Limb (tissue), 2 donors: ENCODE measurements at regions not wholly inside any gene's neighbourhood (a gene's known extent, or its start where the extent isn't known, plus 50 kb on each side); places are given as distances from the start of the nearest gene placed in this dataset.
"Not testable (repeated sequence)": the region's sequence is repeated elsewhere in the genome, so short reads cannot be mapped to it uniquely, and the experiment has no call there.

Source experiments
- DNase-seq, 2 donors: peaks; one replicate each; pipeline ENCODE4 v3.0.0-alpha.2; 2016; ENCODE audit errors: extremely low spot score in 2 of 2

DNA sequence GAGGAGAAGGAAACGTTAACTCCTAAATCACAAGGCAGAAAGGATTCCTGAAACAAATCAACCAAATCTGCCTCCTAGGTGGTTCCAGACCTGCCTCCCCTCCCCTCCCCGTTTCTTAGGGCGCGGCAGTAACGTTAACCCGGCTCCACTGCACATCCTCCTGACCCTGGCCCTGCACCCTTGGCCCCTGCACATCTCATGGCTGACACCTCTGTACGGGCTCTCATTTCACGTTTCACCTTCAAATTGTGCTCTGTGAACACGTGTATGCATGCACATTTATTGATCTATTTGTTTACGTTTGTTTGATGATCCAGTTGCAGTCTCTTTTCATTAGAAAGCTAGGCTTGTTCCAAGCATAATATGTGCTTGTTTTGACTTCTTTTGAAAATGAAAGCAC is 358.1 kb downstream of the ADGRD1 start:
- no peak for DNase-seq

DNA sequence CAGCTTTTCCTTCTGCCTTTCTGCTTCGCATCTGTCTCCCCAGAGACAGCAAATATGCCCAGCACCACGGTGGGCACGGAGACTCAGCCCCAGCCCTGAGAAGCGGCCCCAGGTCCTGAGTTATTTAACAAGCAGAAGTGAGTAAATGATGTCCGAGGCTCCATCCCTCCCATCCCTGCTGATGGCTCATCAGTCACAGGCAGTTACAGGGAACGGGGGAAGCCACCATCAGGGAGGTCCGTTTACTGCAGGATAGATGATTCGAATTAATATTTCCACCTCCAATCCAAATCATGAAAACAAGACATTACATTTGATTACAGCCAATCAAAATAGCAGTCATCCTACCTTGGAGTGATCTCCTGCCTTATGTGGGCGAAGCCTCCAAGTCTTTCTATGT is 358.7 kb downstream of the ADGRD1 start:
- not testable (repeated sequence) for DNase-seq

DNA sequence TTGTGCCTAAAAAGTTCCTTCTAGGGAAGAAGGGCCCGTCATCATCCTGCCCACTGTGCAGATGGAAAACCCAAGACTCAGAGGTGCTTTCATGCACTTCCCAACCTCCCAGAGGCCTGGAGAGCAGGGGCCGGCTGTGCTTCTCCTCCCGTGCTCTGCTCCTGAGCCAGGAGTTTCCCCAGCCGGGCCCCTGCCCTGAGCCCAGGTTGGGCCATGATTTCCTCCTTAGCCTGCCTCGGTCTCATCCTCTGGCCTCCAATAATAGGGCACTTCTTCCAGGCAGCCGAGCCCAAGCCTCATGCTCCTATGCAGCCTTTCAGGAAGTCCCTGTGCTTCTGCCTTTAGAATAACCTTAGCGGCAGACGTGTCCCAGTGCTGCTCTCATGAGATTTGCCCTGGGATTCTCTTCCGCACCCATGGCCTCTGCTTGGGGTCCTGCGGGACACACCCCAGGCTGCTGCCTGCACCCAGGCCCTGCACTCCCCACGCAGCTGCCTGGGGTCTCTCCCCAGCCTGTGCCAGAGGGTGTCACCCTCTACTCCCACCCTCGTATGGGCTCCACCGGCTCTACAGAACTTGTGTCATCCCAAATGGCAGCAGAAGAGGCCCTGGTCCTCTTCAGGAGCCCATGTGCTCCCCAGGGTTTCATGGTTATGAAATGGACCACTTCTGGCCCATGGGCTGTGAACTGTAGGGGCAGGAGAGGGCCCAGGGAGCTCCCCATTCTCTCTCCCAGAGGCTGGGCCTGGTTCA is 359.3 kb downstream of the ADGRD1 start:
- DNase-seq, result no peak

DNA sequence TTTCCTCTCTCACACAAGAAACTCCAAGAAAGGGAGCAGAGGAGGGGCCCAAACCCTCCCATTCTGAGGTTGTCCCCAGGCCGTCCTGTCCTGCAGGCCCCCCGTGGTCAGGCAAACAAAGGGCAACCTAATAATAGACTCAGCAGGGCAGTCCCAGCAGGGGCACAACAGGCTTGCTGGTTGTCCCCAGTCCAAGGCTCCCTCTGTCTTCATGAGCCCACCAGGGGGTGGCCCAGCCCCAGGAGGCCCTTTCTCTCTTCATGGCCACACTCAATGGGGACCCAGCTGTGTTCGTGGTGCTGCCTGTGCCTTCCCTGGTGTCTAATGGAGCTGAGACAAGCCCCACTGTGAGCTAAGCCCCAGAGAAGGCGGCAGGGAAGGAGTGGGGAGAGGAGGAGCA is 359.9 kb downstream of the ADGRD1 start:
- no peak for DNase-seq

DNA sequence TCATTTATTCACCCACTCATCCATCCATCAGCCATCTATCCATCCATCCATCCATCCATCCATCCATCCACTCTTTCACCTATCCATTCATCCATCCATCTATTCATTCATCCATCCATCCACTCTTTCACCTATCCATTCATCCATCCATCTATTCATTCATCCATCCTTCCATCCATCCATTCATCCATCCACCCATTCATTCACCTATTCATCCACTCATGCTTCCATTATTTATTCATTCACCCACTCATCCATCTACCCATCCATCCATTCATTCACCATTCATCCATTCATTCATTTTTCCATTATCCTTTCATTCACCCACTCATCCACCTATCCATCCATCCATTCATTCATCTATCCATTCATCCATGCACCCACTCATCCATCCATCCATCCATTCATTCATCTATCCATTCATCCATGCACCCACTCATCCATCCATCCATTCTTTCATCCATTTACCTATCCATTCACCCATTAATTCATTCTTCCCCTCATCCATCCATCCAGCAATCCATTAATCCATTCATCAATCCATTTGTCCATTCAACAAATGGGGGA is 360.9 kb downstream of the ADGRD1 start:
- no peak for DNase-seq

DNA sequence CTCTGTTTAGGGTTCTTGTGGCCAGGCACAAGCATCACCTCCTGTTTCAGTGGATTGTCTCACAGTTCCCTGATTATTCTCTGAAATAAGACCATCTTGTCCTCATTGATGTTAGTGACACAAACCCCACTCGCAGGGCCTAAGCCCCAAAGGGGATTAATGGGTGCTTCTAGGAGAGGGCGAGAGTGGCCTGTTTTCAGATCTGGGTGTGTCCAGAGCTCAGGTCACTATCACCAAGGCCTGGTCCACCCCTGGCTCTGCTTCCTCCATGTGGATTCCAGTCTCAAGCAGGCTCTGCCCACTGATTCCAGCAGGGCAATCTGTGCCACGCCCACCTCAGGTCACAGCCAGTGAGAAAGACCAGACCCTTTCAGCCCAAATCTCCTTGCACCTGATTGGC is 361.9 kb downstream of the ADGRD1 start:
- no peak for DNase-seq

DNA sequence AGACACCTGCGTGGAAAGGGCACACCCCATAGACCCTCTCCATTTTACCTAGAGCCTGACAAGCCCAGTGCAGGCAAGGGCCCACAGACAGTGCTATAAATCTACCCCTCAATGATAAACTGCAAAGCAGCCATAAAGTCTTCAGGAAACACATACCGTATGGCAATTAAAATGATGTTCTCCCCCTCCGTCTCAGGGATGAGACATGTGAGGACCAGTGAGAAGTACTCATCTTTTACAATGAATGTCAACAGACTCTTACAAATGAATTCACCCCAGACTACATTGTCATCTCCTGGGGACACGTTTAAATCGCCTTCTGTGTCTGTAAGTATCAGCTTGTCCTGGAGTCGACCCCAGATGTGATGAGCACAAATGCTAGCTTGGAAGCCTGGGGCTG is 362.7 kb downstream of the ADGRD1 start:
- DNase-seq, result no peak

DNA sequence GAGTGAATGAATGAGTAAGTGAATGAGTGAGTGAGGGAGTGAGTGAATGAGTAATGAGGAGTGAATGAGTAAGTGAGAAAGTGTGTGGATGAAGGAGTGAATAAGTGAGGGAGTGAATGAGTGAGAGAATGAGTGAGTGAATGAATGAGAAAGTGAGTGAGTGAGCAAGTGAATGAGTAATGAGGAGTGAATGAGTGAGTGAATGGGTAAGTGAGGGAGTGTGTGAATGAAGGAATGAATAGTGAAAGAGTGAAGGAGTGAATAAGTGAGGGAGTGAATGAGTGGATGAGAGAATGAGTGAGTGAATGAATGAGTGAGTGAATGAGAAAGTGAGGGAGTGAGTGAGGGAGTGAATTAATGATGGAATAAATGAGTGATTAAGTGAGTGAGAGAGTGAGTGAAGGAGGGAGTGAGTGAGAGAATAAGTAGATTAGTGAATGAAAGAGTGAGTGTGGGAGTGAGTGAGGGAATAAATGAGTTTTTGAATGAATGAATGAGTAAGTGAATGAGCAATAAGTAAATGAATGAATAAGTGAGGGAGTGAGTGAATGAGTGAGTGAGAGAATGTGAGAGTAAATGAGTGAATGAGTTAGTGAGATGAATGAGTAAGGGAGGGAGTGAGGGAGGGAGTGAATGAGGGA is 364.5 kb downstream of the ADGRD1 start:
- no peak for DNase-seq

DNA sequence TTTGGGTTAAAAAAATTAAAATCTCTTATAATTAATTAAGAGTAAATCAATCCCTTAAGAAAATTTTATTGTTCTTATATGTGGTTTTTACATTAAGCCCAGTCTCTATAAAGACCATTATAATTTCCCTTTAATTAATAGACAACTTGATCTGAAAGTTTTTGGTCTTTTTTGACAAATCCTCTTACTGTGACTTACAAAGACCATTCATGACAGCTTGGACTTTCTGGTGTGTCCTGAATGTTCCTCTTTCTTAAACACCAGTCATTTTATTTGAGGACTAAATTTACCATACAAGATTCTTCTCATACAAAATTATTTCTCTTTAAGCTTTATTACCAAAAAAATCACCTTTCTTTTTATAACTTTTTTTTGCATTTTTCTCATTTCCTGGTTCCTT is 368.3 kb downstream of the ADGRD1 start:
- no peak for DNase-seq

DNA sequence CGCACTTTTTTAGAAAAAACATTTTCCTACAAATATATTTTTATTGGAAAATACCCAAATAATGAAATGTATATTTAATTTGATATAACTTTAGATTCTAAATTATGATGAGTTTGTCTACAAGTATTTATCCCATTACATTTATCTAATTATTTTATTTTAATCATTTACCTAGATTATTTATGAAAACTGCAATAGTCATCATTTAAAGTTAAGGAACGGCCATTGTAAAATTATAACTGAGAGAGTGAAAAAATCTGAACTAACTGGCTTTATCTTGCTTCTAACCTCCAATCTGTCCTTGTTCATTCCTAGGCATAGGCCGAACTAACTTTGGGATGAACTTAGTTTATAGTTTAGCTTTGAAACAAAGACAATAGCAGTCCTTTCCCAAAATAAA is 368.8 kb downstream of the ADGRD1 start:
- not testable (repeated sequence) for DNase-seq

DNA sequence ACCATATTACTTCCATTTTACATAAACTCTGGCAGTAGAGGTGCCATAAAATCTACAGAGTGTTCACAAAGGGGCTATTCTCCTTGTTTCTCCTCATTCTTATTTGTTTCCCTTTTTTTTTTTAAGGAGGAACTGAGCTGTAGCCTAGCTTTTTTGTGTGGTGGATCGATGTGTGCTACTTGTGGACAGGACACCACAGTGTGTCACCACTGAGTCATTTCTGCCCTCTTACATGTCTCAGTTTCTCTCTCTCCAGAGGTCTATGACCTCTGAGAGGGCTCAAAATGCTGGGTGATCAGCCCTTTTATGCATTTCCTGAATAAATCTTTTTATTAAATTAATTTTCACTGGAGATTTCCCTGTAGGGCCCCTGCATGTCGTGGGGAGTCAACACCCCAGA is 370.2 kb downstream of the ADGRD1 start:
- no peak for DNase-seq

DNA sequence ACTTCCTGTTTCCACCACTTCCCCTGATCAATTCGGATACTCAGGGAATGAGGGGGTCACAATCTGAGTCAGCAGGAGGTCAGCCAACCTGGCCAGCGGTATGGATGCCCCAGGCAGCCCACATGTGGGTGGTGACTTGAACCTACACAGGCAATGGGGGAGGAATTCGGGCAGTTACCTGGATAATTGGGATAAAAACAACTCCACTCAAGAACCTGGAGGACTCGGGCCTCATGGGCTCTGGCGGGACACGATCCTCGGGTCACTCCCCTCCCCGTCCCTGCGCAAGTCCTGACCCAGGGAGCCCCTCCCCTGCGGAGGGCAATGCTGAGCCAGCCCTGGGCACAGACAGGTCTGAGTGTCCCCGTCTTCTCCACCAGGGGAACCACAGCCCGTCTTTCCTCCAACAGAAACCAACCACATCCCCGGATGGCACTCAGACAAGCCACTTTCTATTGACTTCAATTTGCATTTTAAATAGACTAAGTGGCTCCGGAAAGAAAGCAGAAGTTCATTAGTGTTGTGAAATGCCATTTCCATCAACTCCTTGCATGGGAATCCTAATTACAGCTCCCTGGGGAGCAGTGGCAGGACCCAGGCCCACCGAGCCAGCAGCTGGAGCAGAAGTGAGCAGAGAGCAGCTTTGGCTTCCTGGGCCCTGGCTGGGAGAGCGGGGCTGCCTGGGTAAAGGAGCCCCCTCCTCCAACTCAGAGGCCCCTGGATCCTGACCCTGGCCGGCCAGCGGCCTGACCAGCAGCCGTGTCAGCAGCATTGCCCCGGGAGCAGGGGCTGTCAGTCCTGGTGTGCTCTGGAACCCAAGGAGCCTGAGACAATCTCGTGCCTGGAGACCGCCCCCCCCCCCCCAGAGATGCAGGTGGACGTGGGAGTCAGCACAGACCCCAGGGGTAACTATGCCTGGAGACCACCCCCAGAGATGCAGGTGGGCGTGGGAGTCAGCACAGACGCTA is 374.1 kb downstream of the ADGRD1 start:
- no peak for DNase-seq

DNA sequence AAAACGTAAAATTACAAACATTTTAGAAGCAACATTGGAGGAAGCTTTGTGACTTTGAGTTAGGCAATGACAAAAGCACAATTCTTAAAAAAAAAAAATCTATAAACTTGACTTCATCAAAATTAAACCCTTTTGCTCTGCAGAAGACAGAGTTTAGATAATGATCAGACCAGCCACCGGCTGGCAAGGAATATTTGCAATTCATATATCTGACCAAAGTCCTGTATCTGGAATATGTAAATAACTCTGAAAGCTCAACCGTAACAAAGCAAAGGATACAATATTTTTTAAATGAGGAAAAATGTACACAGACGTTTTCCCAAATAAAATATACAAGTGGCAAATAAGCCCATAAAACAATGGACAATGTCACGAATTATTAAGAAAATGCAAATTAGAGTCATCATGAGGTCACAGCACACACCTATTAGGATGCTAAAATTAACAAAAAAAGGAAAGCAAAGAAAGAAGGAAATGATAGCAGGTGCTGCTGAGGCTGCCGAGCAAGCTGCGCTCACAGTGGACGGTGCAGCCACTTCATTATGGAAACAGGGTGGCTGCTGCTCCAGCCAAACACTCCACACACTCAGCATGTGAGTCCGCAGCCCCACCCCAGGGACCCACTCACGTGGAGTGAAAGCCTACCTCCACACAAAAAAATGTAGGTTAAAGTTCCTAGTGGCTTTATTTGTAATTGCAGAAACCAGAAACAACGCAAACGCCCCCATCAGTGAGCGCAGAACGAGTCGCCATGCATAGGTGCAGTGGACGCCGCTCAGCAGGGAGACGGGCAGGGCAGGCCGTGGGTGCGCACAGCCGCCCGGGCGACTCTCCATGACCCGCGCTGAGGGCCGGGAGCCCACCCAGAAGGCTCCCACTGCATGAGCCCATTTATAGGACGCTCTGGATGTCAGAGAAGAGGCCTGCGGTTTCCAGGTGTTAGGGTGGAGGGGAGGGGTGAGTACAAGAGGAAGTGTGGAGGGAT is 375.4 kb downstream of the ADGRD1 start:
- DNase-seq, result not testable (repeated sequence)

DNA sequence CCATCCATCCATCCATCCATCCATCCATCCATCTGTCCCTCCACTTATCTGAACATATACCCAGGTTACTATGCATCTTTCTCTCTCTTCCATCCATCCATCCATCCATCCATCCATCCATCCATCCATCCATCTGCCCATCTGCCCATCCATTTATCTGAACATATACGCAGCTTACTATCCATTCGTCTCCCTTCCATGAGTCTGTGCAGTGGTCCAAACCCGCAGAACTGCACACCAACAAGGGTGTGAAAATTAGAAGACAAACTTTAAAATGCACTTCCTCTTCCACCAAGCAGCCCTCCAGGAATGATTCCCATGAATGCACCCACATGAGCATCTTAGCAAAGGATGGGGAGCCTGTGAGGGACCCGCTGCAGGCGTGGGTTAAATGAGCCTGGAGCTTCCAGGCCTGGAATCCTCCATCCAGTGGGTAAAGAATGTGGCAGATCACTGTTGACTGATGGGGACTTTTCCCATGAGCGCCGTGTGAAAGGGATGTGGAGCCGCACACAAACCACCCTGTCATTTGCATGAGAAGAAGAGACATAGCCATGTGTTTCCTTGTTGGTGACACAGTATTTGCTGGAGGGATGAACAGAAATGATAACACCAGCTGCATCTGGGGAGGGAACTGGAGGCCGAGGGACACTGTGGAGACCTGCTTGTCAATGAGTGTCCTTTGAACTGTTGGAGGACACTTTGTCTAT is 376.6 kb downstream of the ADGRD1 start:
- no peak for DNase-seq

DNA sequence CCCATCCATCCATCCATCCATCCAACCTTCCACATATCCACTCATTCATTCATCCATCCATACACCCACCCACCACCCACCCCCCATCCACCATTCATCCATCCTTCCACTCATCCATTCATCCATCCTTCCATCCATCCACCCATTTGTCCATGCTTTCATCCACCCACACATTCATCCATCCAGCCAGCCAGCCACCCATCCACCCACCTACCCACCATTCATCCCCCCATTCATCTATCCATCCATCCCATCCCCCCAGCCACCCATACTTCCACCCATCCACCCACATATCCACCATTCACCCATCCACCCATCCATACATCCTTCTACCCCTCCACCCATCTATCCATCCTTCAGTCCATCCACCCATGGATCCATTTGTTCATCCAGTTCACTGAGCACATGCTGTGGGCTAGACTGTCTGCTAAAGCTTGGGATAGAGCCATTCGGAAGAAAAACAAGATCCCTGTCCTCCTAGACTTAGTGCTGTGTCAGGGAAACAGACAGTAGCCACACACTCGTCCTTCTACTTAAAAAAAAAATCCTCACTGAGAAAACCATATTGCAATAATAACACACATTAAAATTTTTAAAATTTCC is 377.5 kb downstream of the ADGRD1 start:
- no peak for DNase-seq

DNA sequence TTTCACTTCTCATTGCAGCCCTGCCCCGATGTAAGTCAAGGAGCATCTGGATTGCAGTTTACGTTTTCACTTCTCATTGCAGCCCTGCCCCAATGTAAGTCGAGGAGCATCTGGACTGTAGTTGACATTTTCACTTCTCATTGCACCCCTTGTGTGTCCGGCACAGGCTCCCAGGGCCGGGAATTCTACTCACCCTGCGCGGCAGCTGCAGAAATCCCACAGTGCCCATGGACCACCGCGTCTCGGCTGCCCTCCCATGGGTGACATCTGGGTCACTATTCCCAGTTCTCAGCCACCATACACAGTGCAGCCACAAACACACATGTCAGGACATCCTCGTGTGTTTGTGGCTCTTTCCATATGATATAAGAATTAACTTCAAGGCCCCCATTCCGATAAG is 378.5 kb downstream of the ADGRD1 start:
- no peak for DNase-seq

DNA sequence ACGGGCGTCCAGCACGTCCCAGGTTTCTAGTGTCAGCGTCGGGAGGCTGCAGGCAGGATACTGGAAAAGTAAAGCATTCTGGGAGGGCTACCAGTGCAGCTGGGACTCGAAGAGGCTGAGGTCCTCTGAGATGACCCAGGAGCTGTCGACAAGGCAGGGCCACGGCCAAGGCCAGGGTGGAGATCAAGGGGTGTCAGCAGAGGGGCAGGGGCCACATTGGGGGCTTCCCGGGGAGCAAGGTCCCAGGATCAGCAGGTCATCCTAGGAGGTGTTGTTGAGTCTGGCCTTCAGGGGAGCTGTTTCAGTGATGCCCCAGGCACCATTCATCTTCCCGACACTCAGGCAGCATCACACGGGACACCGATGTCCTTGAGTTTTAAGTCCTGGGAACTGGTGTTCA is 377.8 kb upstream of the SFSWAP start:
- no peak for DNase-seq

DNA sequence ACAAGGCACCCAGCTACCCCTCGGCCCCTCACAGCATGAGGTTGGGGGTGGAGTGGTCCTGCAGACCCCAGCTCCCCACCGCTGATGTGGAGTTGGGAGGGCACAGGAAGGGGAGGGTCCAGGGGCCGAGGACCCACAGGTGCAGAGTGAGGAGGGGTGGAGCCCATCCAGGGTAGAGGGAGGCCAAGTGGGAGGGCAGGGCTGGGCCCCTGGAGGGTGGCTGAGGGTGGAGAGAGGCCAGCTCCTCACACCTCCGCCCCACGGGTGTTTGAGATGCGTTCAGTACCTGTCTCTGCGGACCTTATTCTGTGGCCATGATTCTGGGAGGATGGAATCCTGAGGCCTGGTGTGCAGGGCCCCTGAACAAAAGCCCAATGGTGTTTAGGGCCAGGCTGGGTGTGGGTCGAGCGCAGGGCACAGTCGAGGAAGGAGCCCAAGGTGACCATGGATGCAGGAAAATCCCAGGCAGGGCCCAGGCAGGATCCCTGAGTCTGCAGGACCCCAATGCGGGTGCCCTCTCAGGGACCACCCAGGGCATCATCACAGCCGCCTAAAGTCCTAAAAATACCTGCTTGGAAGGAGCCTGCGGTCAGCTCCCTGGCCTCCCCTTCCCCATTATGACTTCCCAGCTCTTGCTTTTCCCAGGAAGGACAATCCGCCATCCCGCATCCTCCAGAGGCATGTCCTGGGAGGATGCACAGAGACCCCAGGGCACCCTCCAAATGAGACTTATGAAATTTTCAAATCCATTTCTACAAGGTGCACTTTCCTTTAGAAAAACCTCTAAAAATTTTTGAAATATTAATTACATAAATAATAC is 377.1 kb upstream of the SFSWAP start:
- no peak for DNase-seq

DNA sequence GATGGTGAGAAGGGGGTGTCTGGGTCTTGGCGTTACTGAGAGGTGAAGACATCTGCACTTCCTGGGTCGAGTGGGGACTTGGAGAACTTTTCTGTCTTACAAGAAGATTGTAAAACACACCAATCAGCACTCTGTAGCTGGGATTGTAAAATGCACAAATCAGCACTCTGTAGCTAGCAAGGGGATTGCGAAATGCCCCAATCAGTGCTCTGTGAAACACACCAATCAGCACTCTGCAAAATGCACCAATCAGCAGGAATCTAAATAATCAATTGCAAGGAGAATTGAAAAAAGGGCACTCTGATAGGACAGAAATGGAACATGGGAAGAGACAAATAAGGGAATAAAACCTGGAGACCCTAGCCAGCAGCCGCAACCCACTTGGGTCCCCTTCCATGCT is 376.1 kb upstream of the SFSWAP start:
- no peak for DNase-seq
